Stimulated activated CD4-positive, alpha-beta T cell treated with anti-CD3 and anti-CD28 coated beads, TNF-alpha, amount 100 ng/mL, for 4 hours (primary cell): ENCODE measurements at regions not wholly inside any gene's neighbourhood (a gene's known extent, or its start where the extent isn't known, plus 50 kb on each side); places are given as distances from the start of the nearest gene placed in this dataset.
"Not testable (repeated sequence)": the region's sequence is repeated elsewhere in the genome, so short reads cannot be mapped to it uniquely, and the experiment has no call there.

Source experiments
- DNase-seq, 3 experiments: peaks; one replicate each; pipeline ENCODE4 v3.0.0-alpha.2; 2020; ENCODE audit warnings: low read depth in 3 of 3

GRCh38 chr16:86229283-86229682 lies 281.0 kb upstream of the FOXF1 start:
- no peak for DNase-seq

- no peak for DNase-seq
These were observed 280.3 kb upstream of the FOXF1 start for GRCh38 chr16:86229866-86230656.

DNA sequence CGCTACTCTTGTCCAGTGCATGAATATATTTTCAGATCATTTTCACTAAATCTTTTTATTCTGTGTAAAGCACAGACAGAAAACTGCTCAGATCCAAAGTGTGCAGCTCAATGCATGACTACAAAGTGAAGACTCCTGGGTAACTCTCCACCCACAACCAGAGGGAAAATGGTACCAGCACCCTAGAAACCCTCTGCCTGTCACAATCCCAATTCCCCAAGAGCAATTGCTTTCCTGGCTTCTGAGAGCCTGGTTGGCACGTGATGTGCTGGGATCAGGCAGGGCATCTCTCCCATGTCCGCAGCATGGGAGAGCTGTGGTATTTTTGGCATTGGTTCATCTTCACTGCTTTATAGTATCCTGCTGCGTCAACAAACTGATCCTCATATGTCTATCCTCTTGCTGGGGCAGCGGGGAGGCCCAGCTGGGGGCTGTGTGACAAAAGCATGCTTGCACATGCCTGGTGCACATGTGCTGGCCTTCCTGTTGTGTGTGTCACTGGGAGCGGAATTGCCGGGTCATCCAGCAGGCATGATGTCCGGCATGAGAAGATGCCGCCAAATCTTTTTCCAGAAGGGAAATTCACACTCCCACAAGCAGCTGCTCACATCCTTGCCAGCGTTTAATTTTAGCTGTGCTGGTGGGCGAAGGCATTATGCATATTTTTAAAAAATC lies 278.9 kb upstream of the FOXF1 start:
- no peak for DNase-seq

GRCh38 chr16:86231996-86232350 lies 278.4 kb upstream of the FOXF1 start:
- DNase-seq, result no peak

GRCh38 chr16:86232496-86232895 lies 277.8 kb upstream of the FOXF1 start:
- no peak for DNase-seq

DNA sequence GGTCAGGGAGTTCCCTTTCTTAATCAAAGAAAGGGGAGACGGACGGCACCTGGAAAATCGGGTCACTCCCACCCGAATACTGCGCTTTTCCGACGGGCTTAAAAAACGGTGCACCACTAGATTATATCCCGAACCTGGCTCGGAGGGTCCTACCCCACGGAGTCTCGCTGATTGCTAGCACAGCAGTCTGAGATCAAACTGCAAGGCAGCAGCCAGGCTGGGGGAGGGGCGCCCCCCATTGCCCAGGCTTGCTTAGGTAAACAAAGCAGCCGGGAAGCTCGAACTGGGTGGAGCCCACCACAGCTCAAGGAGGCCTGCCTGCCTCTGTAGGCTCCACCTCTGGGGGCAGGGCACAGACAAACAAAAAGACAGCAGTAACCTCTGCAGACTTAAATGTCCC lies 276.8 kb upstream of the FOXF1 start:
- DNase-seq, result not testable (repeated sequence)

DNA sequence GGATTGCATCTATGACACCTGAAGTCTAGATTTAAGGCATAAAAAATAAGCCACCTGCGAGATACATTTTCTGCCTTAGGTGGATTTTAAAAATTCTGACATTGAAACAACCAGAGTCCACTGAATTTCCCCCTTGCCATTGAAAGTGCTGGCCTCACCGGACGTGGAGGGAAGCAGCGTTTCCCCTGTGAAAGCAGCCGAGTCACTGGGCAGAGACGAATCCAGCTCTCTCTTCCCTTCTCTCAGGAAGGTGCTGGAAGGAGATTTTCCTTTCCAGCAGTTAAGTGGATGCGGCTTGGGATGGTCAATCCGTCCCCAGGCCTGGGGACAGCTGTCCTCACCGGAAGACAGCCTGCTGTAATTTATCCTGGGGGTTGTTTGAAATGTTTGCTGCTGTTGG lies 270.9 kb upstream of the FOXF1 start:
- no peak for DNase-seq

DNA sequence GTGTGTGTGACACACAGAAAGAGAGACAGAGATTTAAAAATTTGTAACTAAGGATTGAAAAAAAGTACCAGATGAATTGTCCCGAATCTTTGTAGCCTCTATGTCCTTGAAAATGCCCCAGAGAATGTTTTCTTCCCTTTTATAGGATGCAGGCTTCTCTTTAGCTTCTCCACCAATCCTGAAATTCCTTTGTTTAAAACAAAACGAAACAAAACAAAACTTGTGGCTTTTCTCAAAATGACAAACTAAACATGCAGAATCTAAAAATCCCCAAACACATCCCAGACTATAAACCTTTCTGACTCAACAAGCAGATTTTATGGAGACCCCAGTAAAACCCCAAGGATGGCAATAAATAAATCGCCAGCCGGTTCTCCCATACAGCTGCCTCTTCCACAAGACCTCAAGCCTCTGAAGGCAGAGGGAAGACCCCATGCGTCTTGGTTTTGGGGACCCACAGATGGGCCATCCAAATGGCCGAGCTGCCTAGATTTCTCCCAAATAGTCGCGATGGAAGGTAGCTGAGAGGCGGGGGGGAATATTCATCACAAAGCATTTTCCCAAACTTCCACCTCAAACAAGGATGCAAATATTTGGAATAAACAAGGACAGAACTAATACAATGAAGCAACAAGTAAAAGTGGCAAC lies 269.5 kb upstream of the FOXF1 start:
- DNase-seq, result no peak

DNA sequence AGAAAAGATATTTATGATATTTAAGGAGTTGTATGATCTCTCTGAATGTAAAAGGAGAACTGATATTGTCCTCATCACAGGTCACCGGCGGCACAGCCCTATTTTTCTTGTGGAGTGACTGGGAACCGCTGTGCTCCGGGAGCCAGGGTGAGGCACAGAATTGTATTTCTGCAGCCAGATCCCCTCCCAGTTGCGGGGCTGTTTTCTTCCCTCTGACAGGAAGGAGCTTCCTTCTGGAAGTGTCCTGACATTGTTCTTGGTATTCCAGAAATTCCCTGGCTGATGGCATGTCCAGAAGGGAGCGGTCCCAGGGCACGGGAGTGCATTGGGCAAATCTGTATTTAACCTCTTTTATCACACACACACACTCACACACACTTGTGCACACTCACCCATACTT lies 268.6 kb upstream of the FOXF1 start:
- no peak for DNase-seq

DNA sequence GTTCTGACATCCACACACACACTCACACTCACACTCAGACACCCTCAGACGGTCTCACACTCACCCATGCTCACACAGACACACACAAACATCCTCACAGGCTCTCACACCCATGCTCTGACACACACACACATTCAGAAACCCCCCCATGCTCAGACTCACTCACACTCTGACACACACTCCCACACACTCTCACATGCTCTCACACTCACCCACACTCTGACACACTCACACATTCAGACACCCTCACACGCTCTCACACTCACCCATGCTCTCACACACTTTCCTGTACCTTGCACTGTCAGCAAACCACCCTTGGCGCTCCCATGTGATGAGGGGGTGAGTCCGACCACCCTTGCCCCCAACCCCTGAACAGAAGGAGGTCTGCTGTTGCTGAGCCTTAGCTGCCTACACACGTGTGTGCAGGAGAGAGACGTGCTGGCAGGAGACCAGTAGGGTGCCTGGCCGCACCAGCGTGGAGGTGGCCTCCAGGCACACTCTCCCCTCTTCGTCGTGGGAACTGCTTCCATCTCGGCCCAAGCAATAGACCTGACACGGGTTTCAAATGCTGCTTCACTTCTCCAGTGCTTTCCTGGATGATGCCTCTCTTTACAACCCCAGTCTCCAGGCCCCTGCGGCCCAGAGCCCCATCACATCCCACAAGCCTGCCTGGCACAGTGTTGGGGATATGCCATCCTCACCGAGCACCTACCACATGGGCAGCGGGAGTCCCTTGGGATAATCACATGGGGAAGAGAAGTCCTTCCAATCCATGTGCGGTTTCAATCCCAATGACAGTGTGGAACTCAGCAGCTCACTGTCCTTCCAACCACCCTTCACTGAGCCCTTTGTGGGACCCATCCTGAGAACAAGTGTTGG lies 267.8 kb upstream of the FOXF1 start:
- no peak for DNase-seq

GRCh38 chr16:86243123-86243473 lies 267.2 kb upstream of the FOXF1 start:
- no peak for DNase-seq

- no peak for DNase-seq
These were observed 266.7 kb upstream of the FOXF1 start for GRCh38 chr16:86243571-86244154.

- no peak for DNase-seq
These were observed 266.2 kb upstream of the FOXF1 start for GRCh38 chr16:86244158-86244557.

DNA sequence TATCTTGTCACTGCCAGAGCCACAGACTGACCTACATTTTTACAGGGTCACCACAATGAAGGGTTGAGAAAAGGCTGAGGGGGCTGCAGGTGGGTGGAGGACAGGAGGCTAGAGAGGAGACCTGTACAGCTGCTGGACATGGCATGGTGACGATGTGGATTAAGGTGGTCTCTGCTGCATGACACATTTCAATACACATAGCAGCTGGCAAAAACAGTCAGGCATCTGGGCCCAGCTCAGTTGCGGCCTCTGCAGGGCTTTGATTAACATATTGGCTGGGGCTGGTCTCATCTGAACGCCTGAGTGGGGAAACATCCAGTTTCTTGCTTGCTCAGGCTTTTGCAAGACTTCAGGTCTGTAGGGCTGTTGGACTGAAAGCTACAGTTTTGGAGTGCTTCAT lies 265.4 kb upstream of the FOXF1 start:
- DNase-seq, result no peak

DNA sequence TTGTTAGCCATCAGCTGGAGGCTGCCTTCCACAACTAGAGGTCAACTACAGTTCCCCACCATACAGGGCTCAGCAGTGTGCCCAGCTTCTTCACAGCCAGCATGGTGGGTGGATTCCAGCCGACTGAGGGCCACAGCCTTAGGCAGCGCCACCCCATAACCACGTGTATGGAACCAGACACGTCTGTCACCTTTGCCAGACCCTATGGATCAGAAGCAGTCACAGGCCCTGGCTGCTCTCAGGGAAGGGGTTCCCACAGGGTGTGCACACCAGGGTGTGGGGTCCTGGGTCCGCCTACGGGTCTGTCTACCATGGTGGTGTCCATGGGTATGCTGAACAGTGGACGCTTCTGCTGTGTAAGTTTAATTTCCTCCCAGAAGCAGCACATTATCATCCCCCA lies 265.0 kb upstream of the FOXF1 start:
- DNase-seq, result no peak

- DNase-seq, result no peak
These were observed 264.4 kb upstream of the FOXF1 start for GRCh38 chr16:86245895-86246294.

DNA sequence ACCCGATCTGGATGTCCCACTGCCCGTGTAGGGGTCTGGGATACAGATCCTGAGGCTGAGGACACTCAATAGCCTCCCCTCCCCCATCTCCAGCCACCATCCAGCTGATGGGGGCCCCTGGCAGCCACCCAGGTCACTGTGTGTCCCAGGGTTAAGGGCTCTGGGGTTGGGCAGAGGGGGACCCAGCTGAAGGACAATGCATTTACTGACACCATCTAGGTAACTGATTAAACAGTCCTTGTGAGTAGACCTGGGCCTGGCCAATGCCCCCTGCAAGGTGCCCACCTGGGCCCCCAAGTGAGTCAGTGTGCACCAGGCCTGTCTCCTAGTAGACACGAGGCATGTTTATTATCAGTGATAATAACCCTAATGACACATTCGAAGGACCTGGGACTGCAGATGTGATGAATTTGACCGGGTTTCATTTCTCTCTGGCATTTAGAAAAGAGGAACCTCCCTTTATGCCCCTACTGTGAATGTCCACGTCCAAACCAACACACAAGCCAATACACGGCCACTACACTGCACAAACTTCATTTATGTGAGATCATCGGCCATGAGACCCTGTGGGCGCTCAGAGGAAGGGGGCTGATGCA lies 261.9 kb upstream of the FOXF1 start:
- no peak for DNase-seq

GRCh38 chr16:86249631-86250030 lies 260.7 kb upstream of the FOXF1 start:
- DNase-seq, result no peak

DNA sequence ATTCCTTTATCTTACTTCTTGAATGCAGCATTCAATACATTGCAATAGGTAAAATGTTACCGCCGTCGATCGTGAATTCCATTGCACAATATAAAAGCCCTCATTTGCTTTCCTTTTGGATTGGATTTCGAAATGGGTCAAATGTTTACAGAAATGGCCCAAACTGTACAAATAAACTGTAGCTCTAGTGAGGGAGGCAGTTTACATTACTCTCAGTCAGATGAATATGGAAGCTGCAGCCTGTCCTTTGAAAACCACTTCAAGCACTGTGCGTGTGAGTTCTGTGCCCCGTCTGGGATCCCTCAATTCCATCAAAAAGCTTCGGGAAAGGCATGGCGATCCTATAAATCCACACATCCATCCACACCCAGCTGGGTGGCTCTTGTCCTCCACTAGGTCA lies 258.6 kb upstream of the FOXF1 start:
- no peak for DNase-seq

DNA sequence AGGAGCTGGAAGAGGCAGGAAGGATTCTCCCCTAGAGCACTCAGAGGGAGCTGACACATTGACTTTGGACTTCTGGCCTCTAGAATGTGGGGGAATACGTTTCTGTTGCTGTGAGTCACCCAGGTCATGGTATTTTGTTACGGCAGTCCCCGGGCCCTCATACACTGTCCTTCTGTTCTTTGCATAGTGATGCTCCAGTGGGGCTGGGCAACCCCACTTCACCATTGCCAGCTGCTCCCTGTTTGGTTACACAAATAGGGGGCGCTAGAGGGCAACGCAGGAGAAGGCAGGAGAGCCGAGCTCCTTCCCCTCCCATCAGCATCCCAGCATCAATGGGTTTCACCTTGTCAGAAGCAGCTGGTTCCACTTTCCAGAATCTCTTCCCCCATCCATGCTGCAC lies 257.7 kb upstream of the FOXF1 start:
- DNase-seq, result no peak

- DNase-seq, result no peak
These were observed 254.4 kb upstream of the FOXF1 start for GRCh38 chr16:86255966-86256365.
